ENCODE measurements at regions not wholly inside any gene's neighbourhood (a gene's known extent, or its start where the extent isn't known, plus 50 kb on each side); places are given as distances from the start of the nearest gene placed in this dataset.

DNA sequence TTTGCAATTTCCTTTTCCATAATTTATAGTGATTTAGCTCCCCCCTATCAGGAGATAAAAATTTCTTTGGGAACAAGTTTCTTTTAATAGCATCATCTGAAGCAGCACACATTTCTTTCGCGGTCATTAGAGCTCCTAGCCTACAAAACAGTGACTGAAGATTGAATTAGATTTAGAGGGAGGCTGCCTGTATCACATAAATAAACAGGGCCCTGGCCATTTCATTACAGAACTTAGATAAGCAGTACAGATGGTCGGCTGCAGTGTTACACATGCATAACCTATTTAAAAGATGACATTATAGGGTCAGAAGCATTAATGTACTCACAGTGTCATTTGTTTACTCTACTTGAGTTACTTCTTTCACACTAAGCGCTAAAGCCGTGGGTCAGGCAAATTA is 81.4 kb upstream of the SLC25A26 start:
- Histone ChIP-seq H3K4me3 (no peak overlapping the region), H3K27me3 (no peaks in the 10 kb centered on the region), H3K27ac (peak overlapping the region; percentile 48), H3K9me3 (ENCODE audit: low read depth) (no peaks in the 10 kb centered on the region), H3K36me3 (no peaks in the 10 kb centered on the region), H3K4me1 (ENCODE audit: low read depth) (peaks cover 17% of the 10 kb centered on the region)
- no peak for DNase-seq (ENCODE audit: low read depth in 1 of 2, low spot score in 1 of 2)
- TF ChIP-seq, protein P1, sequence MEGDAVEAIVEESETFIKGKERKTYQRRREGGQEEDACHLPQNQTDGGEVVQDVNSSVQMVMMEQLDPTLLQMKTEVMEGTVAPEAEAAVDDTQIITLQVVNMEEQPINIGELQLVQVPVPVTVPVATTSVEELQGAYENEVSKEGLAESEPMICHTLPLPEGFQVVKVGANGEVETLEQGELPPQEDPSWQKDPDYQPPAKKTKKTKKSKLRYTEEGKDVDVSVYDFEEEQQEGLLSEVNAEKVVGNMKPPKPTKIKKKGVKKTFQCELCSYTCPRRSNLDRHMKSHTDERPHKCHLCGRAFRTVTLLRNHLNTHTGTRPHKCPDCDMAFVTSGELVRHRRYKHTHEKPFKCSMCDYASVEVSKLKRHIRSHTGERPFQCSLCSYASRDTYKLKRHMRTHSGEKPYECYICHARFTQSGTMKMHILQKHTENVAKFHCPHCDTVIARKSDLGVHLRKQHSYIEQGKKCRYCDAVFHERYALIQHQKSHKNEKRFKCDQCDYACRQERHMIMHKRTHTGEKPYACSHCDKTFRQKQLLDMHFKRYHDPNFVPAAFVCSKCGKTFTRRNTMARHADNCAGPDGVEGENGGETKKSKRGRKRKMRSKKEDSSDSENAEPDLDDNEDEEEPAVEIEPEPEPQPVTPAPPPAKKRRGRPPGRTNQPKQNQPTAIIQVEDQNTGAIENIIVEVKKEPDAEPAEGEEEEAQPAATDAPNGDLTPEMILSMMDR (IDR thresholded peaks at IDR 0.05; ENCODE audit: low read depth, low read length), result no peak

DNA sequence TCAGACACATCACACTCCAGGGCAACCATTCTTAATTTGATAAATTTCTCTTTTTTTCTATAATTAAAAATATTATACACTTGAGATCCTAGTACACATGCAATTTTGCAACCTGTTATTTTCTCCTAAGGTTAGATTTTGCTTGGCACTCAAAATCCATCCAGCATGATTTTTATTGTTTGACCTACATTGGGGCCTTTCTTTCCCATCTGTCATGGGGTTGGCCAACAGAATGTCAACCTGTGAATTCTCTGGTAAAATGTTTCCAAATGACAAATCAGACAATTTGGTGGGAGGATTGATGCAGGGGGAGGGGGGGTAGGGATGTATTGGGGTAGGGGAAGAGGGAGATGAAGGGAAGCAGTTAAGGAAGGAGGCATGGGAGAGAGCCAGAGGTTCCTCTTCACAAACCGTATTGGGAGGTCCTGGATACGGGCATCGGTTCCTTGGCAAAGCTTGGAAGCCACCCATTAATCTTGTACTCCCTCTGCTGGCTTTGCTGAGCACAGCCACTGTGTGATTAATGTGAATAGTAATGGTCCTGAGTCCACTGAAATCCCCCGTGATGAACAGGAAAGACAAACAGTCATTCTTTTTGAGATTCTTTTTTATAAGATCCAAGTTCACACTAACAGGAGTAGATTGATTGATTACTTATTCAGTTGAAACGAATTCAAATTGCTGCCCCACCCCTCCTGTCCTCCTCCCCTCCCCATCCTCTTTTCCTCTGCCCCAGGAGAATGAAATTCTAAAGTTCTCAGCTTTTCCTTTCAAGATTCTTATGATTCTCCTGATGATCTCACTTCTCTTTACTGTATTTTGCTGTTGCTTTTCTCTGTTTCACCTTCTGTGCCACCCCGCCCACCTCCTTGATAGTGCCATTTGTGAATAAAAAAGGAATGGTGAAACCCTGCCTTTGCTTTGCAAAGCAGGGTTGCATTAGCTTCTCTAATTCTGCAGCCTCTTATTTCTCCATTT is 82.2 kb upstream of the SLC25A26 start:
- H3K4me3 ChIP-seq, result no peak overlapping the region
- H3K27me3 ChIP-seq, result no peaks in the 10 kb centered on the region
- H3K4me1 ChIP-seq (ENCODE audit: low read depth), result peaks cover 17% of the 10 kb centered on the region
- H3K9me3 ChIP-seq (ENCODE audit: low read depth), result no peaks in the 10 kb centered on the region
- peak; percentile 80 to 81 for DNase-seq (ENCODE audit: low read depth in 1 of 2, low spot score in 1 of 2)
- H3K36me3 ChIP-seq, result no peaks in the 10 kb centered on the region
- TF ChIP-seq, protein P1 (IDR thresholded peaks at IDR 0.05; ENCODE audit: low read depth, low read length), result peak; percentile 83
- no peak overlapping the region for H3K27ac ChIP-seq

DNA sequence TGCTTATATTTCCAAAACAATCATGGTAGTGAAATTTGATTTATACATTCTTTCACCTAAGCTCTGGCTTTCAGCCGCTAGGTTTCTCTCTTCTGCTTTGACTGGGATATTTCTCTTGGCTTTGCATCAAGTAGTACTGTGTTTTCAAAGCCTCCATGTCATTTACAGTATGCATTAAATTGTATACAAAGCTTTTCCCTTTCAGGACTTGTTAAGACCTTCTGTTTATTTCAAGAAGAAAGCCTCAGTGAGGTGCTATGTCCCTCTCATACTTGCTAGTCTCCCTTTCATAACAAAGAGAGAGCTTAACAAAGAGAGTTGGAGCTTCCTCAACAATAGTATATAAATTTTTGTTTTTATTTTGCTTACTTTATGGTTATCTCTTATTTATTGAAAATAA is 84.2 kb upstream of the SLC25A26 start:
- Histone ChIP-seq H3K4me1 (ENCODE audit: low read depth) (peaks cover 9% of the 10 kb centered on the region), H3K36me3 (no peaks in the 10 kb centered on the region), H3K4me3 (no peak overlapping the region), H3K27ac (no peak overlapping the region), H3K27me3 (no peaks in the 10 kb centered on the region), H3K9me3 (ENCODE audit: low read depth) (no peaks in the 10 kb centered on the region)
- TF ChIP-seq, protein P1 (IDR thresholded peaks at IDR 0.05; ENCODE audit: low read depth, low read length), result no peak
- DNase-seq (ENCODE audit: low read depth in 1 of 2, low spot score in 1 of 2), result no peak

DNA sequence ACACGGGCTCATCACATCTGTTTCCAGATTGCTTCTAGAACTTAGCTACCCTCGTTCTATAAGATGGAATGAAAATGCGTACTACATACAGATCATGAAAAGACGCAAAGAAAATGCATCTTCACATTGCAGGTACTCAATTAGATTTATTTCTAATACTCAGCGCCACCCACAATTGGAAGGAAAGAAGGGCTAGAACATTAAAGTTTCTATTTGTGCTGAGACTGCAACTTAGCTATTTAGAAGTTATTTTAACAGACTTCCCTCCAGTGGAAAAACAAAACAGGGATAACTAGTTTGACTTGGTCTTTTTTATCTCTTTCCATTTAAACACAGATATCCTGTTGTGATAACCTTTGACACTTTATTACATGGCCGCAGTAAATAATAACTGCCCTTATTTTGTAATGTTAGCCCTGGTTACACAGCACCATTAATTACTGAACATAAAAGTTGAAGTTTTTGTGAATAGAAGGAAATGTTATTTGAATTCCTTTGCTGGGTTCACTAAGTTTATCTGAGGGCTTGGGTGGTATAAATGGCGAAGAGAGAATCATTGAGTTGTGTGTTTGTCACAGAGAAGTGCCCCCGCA is 86.9 kb upstream of the SLC25A26 start:
- no peaks in the 10 kb centered on the region for H3K36me3 ChIP-seq
- H3K4me3 ChIP-seq, result no peak overlapping the region
- TF ChIP-seq, protein P1 (IDR thresholded peaks at IDR 0.05; ENCODE audit: low read depth, low read length), result no peak
- H3K9me3 ChIP-seq (ENCODE audit: low read depth), result no peaks in the 10 kb centered on the region
- no peak for DNase-seq (ENCODE audit: low read depth in 1 of 2, low spot score in 1 of 2)
- H3K27me3 ChIP-seq, result no peaks in the 10 kb centered on the region
- H3K27ac ChIP-seq, result no peak overlapping the region
- peaks cover 2% of the 10 kb centered on the region for H3K4me1 ChIP-seq (ENCODE audit: low read depth)

DNA sequence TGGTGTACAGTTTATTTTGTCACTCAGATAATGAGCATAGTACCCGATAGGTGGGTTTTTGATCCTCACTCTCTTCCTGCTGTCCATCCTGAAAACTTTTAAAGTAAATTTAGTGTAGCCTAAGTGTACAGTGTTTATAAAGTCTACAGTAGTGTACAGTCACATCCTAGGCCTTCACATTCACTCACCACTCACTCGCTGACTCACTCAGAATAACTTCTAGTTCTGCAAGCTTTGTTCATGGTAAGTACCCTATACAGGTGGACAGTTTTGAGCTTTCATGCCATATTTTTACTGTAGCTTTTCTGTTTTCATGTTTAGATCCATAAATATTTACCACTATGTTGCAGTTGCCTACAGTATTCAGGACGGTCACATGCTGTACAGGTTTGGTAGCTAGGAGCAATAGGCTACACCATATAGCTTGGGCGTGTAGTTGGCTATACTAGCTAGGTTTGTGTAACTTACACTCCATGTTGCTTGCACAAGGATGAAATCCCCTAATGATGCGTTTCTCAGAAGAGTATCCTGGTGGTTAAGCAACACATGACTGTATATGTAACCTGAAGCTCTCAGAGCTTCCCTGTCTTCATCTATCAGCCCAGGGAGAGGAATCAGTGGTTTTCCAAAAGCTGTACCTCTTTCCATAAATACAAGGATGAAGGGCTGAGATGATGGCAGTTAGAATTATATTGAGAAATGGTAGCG is 87.6 kb upstream of the SLC25A26 start:
- Histone ChIP-seq H3K36me3 (no peaks in the 10 kb centered on the region), H3K4me1 (ENCODE audit: low read depth) (no peaks in the 10 kb centered on the region), H3K27ac (no peak overlapping the region), H3K4me3 (no peak overlapping the region), H3K9me3 (ENCODE audit: low read depth) (no peaks in the 10 kb centered on the region), H3K27me3 (no peaks in the 10 kb centered on the region)
- DNase-seq (ENCODE audit: low read depth in 1 of 2, low spot score in 1 of 2), result no peak
- TF ChIP-seq, protein P1 (IDR thresholded peaks at IDR 0.05; ENCODE audit: low read depth, low read length), result no peak
